ENCODE measurements at regions not wholly inside any gene's neighbourhood (a gene's known extent, or its start where the extent isn't known, plus 50 kb on each side); places are given as distances from the start of the nearest gene placed in this dataset.
"Not testable (repeated sequence)": the region's sequence is repeated elsewhere in the genome, so short reads cannot be mapped to it uniquely, and the experiment has no call there.

GRCh38 chr7:125127304-125127703 is 197.7 kb upstream of the POT1 start:
- no peak for DNase-seq (ENCODE audit: low spot score)

- DNase-seq (ENCODE audit: low spot score), result no peak
Measured at GRCh38 chr7:125126376-125126775, 196.8 kb upstream of the POT1 start.

- DNase-seq (ENCODE audit: low spot score), result no peak
Measured at GRCh38 chr7:125125315-125125714, 195.7 kb upstream of the POT1 start.

- DNase-seq (ENCODE audit: low spot score), result no peak
Measured at GRCh38 chr7:125122173-125122572, 192.5 kb upstream of the POT1 start.

- no peak for DNase-seq (ENCODE audit: low spot score)
Measured at GRCh38 chr7:125119559-125120115, 190.0 kb upstream of the POT1 start.

GRCh38 chr7:125118444-125118843 is 188.8 kb upstream of the POT1 start:
- no peak for DNase-seq (ENCODE audit: low spot score)

- no peak for DNase-seq (ENCODE audit: low spot score)
Measured at GRCh38 chr7:125112850-125113249, 183.2 kb upstream of the POT1 start.

GRCh38 chr7:125099519-125099918 is 169.9 kb upstream of the POT1 start:
- no peak for DNase-seq (ENCODE audit: low spot score)

GRCh38 chr7:125098377-125098970 is 168.8 kb upstream of the POT1 start:
- no peak for DNase-seq (ENCODE audit: low spot score)

- DNase-seq (ENCODE audit: low spot score), result no peak
Measured at GRCh38 chr7:125090596-125090995, 161.0 kb upstream of the POT1 start.

- no peak for DNase-seq (ENCODE audit: low spot score)
Measured at GRCh38 chr7:125089171-125089570, 159.5 kb upstream of the POT1 start.

- DNase-seq (ENCODE audit: low spot score), result no peak
Measured at GRCh38 chr7:125088555-125088954, 158.9 kb upstream of the POT1 start.

GRCh38 chr7:125085084-125085483 is 155.5 kb upstream of the POT1 start:
- no peak for DNase-seq (ENCODE audit: low spot score)

GRCh38 chr7:125084196-125084595 is 154.6 kb upstream of the POT1 start:
- DNase-seq (ENCODE audit: low spot score), result no peak

- no peak for DNase-seq (ENCODE audit: low spot score)
Measured at GRCh38 chr7:125074141-125074540, 144.5 kb upstream of the POT1 start.

- no peak for DNase-seq (ENCODE audit: low spot score)
Measured at GRCh38 chr7:125065546-125065945, 135.9 kb upstream of the POT1 start.

GRCh38 chr7:125065001-125065400 is 135.4 kb upstream of the POT1 start:
- DNase-seq (ENCODE audit: low spot score), result no peak

GRCh38 chr7:125061776-125062397 is 132.3 kb upstream of the POT1 start:
- DNase-seq (ENCODE audit: low spot score), result peak; percentile 7

GRCh38 chr7:125061083-125061745 is 131.6 kb upstream of the POT1 start:
- not testable (repeated sequence) for DNase-seq (ENCODE audit: low spot score)

GRCh38 chr7:125059861-125060456 is 130.3 kb upstream of the POT1 start:
- DNase-seq (ENCODE audit: low spot score), result peak; percentile 41

GRCh38 chr7:125057963-125058362 is 128.3 kb upstream of the POT1 start:
- DNase-seq (ENCODE audit: low spot score), result no peak

- DNase-seq (ENCODE audit: low spot score), result no peak
Measured at GRCh38 chr7:125055376-125055775, 125.8 kb upstream of the POT1 start.

GRCh38 chr7:125046767-125047166 is 117.1 kb upstream of the POT1 start:
- no peak for DNase-seq (ENCODE audit: low spot score)

All from SW480 (cell line).